ENCODE measurements at regions not wholly inside any gene's neighbourhood (a gene's known extent, or its start where the extent isn't known, plus 50 kb on each side); places are given as distances from the start of the nearest gene placed in this dataset.

- TF ChIP-seq, protein P1, sequence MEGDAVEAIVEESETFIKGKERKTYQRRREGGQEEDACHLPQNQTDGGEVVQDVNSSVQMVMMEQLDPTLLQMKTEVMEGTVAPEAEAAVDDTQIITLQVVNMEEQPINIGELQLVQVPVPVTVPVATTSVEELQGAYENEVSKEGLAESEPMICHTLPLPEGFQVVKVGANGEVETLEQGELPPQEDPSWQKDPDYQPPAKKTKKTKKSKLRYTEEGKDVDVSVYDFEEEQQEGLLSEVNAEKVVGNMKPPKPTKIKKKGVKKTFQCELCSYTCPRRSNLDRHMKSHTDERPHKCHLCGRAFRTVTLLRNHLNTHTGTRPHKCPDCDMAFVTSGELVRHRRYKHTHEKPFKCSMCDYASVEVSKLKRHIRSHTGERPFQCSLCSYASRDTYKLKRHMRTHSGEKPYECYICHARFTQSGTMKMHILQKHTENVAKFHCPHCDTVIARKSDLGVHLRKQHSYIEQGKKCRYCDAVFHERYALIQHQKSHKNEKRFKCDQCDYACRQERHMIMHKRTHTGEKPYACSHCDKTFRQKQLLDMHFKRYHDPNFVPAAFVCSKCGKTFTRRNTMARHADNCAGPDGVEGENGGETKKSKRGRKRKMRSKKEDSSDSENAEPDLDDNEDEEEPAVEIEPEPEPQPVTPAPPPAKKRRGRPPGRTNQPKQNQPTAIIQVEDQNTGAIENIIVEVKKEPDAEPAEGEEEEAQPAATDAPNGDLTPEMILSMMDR (conservative IDR thresholded peaks at IDR 0.05): no peak
- no peak for TF ChIP-seq ZFX (IDR thresholded peaks at IDR 0.05)
Measured at GRCh38 chr4:43136752-43137151, 244.2 kb downstream of the GRXCR1 start.
